Fibroblast of lung (primary cell): ENCODE measurements at regions not wholly inside any gene's neighbourhood (a gene's known extent, or its start where the extent isn't known, plus 50 kb on each side); places are given as distances from the start of the nearest gene placed in this dataset.

Experiments used
- DNase-seq, 2 donors: peaks; one replicate each; pipeline versions ENCODE4 v3.0.0 to v3.0.0-alpha.2; 2010; ENCODE audit warnings: low read depth in 2 of 2
- H2AFZ ChIP-seq: 2 replicates; pipeline ENCODE4 v1.5.1; 2012; ENCODE audit warnings: low read length, control low read depth, inconsistent platforms
- H3K27ac ChIP-seq: 2 replicates; pipeline ENCODE4 v1.5.1; 2011; ENCODE audit warnings: low read length, control low read depth; ENCODE audit not compliant: insufficient read depth
- H3K27me3 ChIP-seq: 2 replicates; pipeline ENCODE4 v1.5.1; 2011; ENCODE audit warnings: mild to moderate bottlenecking, low read length; ENCODE audit not compliant: control insufficient read depth, insufficient read depth
- H3K36me3 ChIP-seq: 2 replicates; pipeline ENCODE4 v1.5.1; 2011; ENCODE audit warnings: low read length; ENCODE audit not compliant: control insufficient read depth, insufficient read depth
- H3K4me1 ChIP-seq: 2 replicates; pipeline ENCODE4 v1.5.1; 2011; ENCODE audit warnings: low read length; ENCODE audit not compliant: control insufficient read depth, insufficient read depth; ENCODE audit errors: extremely low read depth
- H3K4me2 ChIP-seq: 2 replicates; pipeline ENCODE4 v1.5.1; 2011; ENCODE audit warnings: low read length, control low read depth; ENCODE audit not compliant: insufficient read depth; ENCODE audit errors: extremely low read depth
- H3K4me3 ChIP-seq, 4 experiments: fragments of 200-600 bp in 1 of 4; sonication (generic) in 1 of 4; replicated peaks in 1 of 4; 2 replicates each; pipeline ENCODE4 v1.5.1; 2011 to 2016; ENCODE audit warnings: low read length in 4 of 4, low read depth in 3 of 4, mild to moderate bottlenecking in 3 of 4, control low read depth in 2 of 4, inconsistent platforms in 1 of 4, mixed read lengths in 1 of 4; ENCODE audit not compliant: insufficient read depth in 1 of 4; ENCODE audit errors: control extremely low read depth in 1 of 4
- H3K79me2 ChIP-seq: 2 replicates; pipeline ENCODE4 v1.5.1; 2012; ENCODE audit warnings: mild to moderate bottlenecking, low read length, inconsistent platforms; ENCODE audit not compliant: control insufficient read depth, insufficient read depth
- H3K9ac ChIP-seq: 2 replicates; pipeline ENCODE4 v1.5.1; 2011; ENCODE audit warnings: mild to moderate bottlenecking, low read length, control low read depth; ENCODE audit not compliant: insufficient read depth
- H3K9me3 ChIP-seq: 2 replicates; pipeline ENCODE4 v1.5.1; 2012; ENCODE audit warnings: low read depth, low read length; ENCODE audit not compliant: control insufficient read depth, insufficient read depth
- H4K20me1 ChIP-seq: 2 replicates; pipeline ENCODE4 v1.5.1; 2011; ENCODE audit warnings: low read length; ENCODE audit not compliant: control insufficient read depth, insufficient read depth; ENCODE audit errors: extremely low read depth
- CTCF ChIP-seq, 2 donors: IDR thresholded peaks in 1 of 2; conservative IDR thresholded peaks in 1 of 2; 1 replicate in 1 of 2; 2 replicates in 1 of 2; pipeline ENCODE4 v1.5.1; 2011 to 2012; ENCODE audit warnings: low read length in 2 of 2, control low read depth in 1 of 2, inconsistent platforms in 1 of 2, low read depth in 1 of 2, mild to moderate bottlenecking in 1 of 2
- EZH2 ChIP-seq: IDR thresholded peaks from 2 replicates; pipeline ENCODE4 v1.5.1; 2012; ENCODE audit warnings: low read length, control low read depth, mild to moderate bottlenecking; ENCODE audit errors: missing control alignments

GRCh38 chr20:63059684-63060056 is 52.9 kb upstream of the BHLHE23 start:
- TF ChIP-seq CTCF (conservative IDR thresholded peaks at IDR 0.05 in 1 of 2, IDR thresholded peaks at IDR 0.05 in 1 of 2; ENCODE audit: low read depth in 1 of 2, low read length in 2 of 2) (no peak), EZH2 (no peak)
- Histone ChIP-seq H3K4me2 (no peak overlapping the region), H2AFZ (no peak overlapping the region), H3K4me1 (no peaks in the 10 kb centered on the region), H3K36me3 (no peaks in the 10 kb centered on the region), H3K27ac (no peak overlapping the region), H3K4me3 (no peak overlapping the region), H3K9me3 (peaks cover 5% of the 10 kb centered on the region), H3K27me3 (no peaks in the 10 kb centered on the region), H3K79me2 (no peaks in the 10 kb centered on the region), H4K20me1 (no peaks in the 10 kb centered on the region), H3K9ac (no peak overlapping the region)
- DNase-seq, result no peak

GRCh38 chr20:63058696-63059335 is 52.1 kb upstream of the BHLHE23 start:
- Histone ChIP-seq H3K4me2 (no peak overlapping the region), H4K20me1 (no peaks in the 10 kb centered on the region), H3K4me1 (no peaks in the 10 kb centered on the region), H3K27ac (no peak overlapping the region), H3K27me3 (no peaks in the 10 kb centered on the region), H2AFZ (no peak overlapping the region), H3K9me3 (peaks cover 5% of the 10 kb centered on the region), H3K79me2 (no peaks in the 10 kb centered on the region), H3K36me3 (no peaks in the 10 kb centered on the region), H3K4me3 (no peak overlapping the region), H3K9ac (no peak overlapping the region)
- TF ChIP-seq CTCF (conservative IDR thresholded peaks at IDR 0.05 in 1 of 2, IDR thresholded peaks at IDR 0.05 in 1 of 2; ENCODE audit: low read depth in 1 of 2, low read length in 2 of 2), result no peak
- TF ChIP-seq EZH2, result no peak
- DNase-seq, result no peak

GRCh38 chr20:63057171-63058117 is 50.7 kb upstream of the BHLHE23 start:
- no peak overlapping the region for H2AFZ ChIP-seq
- no peaks in the 10 kb centered on the region for H3K27me3 ChIP-seq
- no peak overlapping the region for H3K27ac ChIP-seq
- no peaks in the 10 kb centered on the region for H3K79me2 ChIP-seq
- H3K4me3 ChIP-seq, result no peak overlapping the region
- H3K4me1 ChIP-seq, result no peaks in the 10 kb centered on the region
- no peaks in the 10 kb centered on the region for H4K20me1 ChIP-seq
- H3K9ac ChIP-seq, result no peak overlapping the region
- peaks cover 5% of the 10 kb centered on the region for H3K9me3 ChIP-seq
- no peak for TF ChIP-seq CTCF (conservative IDR thresholded peaks at IDR 0.05 in 1 of 2, IDR thresholded peaks at IDR 0.05 in 1 of 2; ENCODE audit: low read depth in 1 of 2, low read length in 2 of 2)
- TF ChIP-seq EZH2, result no peak
- no peaks in the 10 kb centered on the region for H3K36me3 ChIP-seq
- DNase-seq, result peak in 1 of 2 donors; percentile 5
- no peak overlapping the region for H3K4me2 ChIP-seq
